Embryonic facial prominence (tissue), 1 donor: ENCODE measurements at regions not wholly inside any gene's neighbourhood (a gene's known extent, or its start where the extent isn't known, plus 50 kb on each side); places are given as distances from the start of the nearest gene placed in this dataset.

Source experiments
- DNase-seq: peaks from one replicate; pipeline ENCODE4 v3.0.0-alpha.2; 2016; ENCODE audit errors: extremely low spot score

- DNase-seq = no peak
Observed at GRCh38 chr2:67516899-67517530, 119.9 kb downstream of the ETAA1 start.

- no peak for DNase-seq
Observed at GRCh38 chr2:67522148-67522547, 125.0 kb downstream of the ETAA1 start.

- DNase-seq = no peak
Observed at GRCh38 chr2:67524213-67524612, 127.1 kb downstream of the ETAA1 start.

- DNase-seq = no peak
Observed at GRCh38 chr2:67524777-67525176, 127.6 kb downstream of the ETAA1 start.

GRCh38 chr2:67526283-67526682 lies 129.2 kb downstream of the ETAA1 start:
- no peak for DNase-seq

GRCh38 chr2:67528320-67528719 lies 131.2 kb downstream of the ETAA1 start:
- DNase-seq = no peak

GRCh38 chr2:67532387-67532786 lies 135.3 kb downstream of the ETAA1 start:
- no peak for DNase-seq

GRCh38 chr2:67534745-67535144 lies 137.6 kb downstream of the ETAA1 start:
- DNase-seq = no peak

GRCh38 chr2:67540962-67541361 lies 143.8 kb downstream of the ETAA1 start:
- DNase-seq = no peak

- no peak for DNase-seq
Observed at GRCh38 chr2:67544286-67544685, 147.2 kb downstream of the ETAA1 start.

- no peak for DNase-seq
Observed at GRCh38 chr2:67548317-67549201, 151.4 kb downstream of the ETAA1 start.

- DNase-seq = no peak
Observed at GRCh38 chr2:67559156-67559555, 162.0 kb downstream of the ETAA1 start.

GRCh38 chr2:67560771-67561456 lies 163.8 kb downstream of the ETAA1 start:
- no peak for DNase-seq

GRCh38 chr2:67561457-67561965 lies 164.4 kb downstream of the ETAA1 start:
- DNase-seq = no peak

- DNase-seq = no peak
Observed at GRCh38 chr2:67564076-67564475, 166.9 kb downstream of the ETAA1 start.

- no peak for DNase-seq
Observed at GRCh38 chr2:67564626-67565025, 167.5 kb downstream of the ETAA1 start.

- DNase-seq = no peak
Observed at GRCh38 chr2:67565262-67565661, 168.1 kb downstream of the ETAA1 start.

- DNase-seq = no peak
Observed at GRCh38 chr2:67565761-67566160, 168.6 kb downstream of the ETAA1 start.

- DNase-seq = no peak
Observed at GRCh38 chr2:67566285-67566684, 169.2 kb downstream of the ETAA1 start.

- no peak for DNase-seq
Observed at GRCh38 chr2:67566958-67567635, 170.0 kb downstream of the ETAA1 start.

GRCh38 chr2:67567886-67568285 lies 170.8 kb downstream of the ETAA1 start:
- DNase-seq = no peak

- no peak for DNase-seq
Observed at GRCh38 chr2:67570611-67571010, 173.5 kb downstream of the ETAA1 start.
